ENCODE measurements at regions not wholly inside any gene's neighbourhood (a gene's known extent, or its start where the extent isn't known, plus 50 kb on each side); places are given as distances from the start of the nearest gene placed in this dataset.
A peak's percentile ranks its signal among the peaks of the same experiment; 100 is the strongest.

GRCh38 chr4:159764343-159764952, 661.6 kb downstream of the RAPGEF2 start:
- DNase-seq (ENCODE audit: low read depth in 1 of 2, low spot score in 2 of 2) (peak; percentile 9 to 48), FAIRE-seq (peak; percentile 48)
- TF ChIP-seq CTCF (IDR thresholded peaks at IDR 0.05; ENCODE audit: control extremely low read depth in 1 of 3, insufficient read depth in 1 of 3, low read depth in 1 of 3, low read length in 3 of 3) (peak in 2 of 3 experiments; percentile 50 to 57; a peak in 3 of 4 replicates), CHD2 (IDR thresholded peaks at IDR 0.05; ENCODE audit: low read length) (no peak), CEBPB (IDR thresholded peaks at IDR 0.05; ENCODE audit: low read depth, low read length) (no peak), JUN (IDR thresholded peaks at IDR 0.05; ENCODE audit: low read depth, low read length) (no peak), MAFK (IDR thresholded peaks at IDR 0.05; ENCODE audit: low read depth, low read length) (no peak), HDAC6 (IDR thresholded peaks at IDR 0.05; ENCODE audit: low read depth, low read length) (no peak), RAD21 (IDR thresholded peaks at IDR 0.05 in 1 of 2, conservative IDR thresholded peaks at IDR 0.05 in 1 of 2; ENCODE audit: low read depth in 2 of 2, low read length in 2 of 2) (peak; percentile 70 to 81), SP4 (IDR thresholded peaks at IDR 0.05; ENCODE audit: low read length) (no peak), ATF3 (IDR thresholded peaks at IDR 0.05; ENCODE audit: insufficient read depth, low read depth, low read length) (no peak)
- TF ChIP-seq, protein P1, sequence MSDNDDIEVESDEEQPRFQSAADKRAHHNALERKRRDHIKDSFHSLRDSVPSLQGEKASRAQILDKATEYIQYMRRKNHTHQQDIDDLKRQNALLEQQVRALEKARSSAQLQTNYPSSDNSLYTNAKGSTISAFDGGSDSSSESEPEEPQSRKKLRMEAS (IDR thresholded peaks at IDR 0.05) = no peak

More at GRCh38 chr4:159764343-159764952, 661.6 kb downstream of the RAPGEF2 start:
- Histone ChIP-seq H3K36me3 (ENCODE audit: control insufficient read depth in 2 of 4, insufficient read depth in 4 of 4, low read length in 3 of 4) (no peaks in the 10 kb centered on the region), H2BK5ac (ENCODE audit: low read depth, low read length) (no peak overlapping the region), H3K79me1 (ENCODE audit: low read depth, low read length) (no peaks in the 10 kb centered on the region), H4K91ac (replicated peaks; ENCODE audit: insufficient read length, low read length) (no peak overlapping the region), H3K9me3 (ENCODE audit: insufficient read depth in 2 of 2, low read depth in 1 of 2, low read length in 1 of 2) (no peaks in the 10 kb centered on the region), H3K23me2 (ENCODE audit: low read depth, low read length) (no peaks in the 10 kb centered on the region), H3K14ac (ENCODE audit: insufficient read length) (no peak overlapping the region), H3K27me3 (replicated peaks in 1 of 4; ENCODE audit: control insufficient read depth in 3 of 4, extremely low read depth in 1 of 4, insufficient read depth in 3 of 4, low read length in 3 of 4) (no peaks in the 10 kb centered on the region), H2BK120ac (replicated peaks; ENCODE audit: low read depth, low read length) (no peak overlapping the region), H3K4ac (replicated peaks; ENCODE audit: insufficient read length, low read depth, low read length) (no peak overlapping the region), H3K9ac (replicated peaks in 1 of 4; ENCODE audit: extremely low read depth in 1 of 4, low read depth in 3 of 4, low read length in 3 of 4) (no peak overlapping the region; a peak in 1 of 7 replicates), H2BK20ac (ENCODE audit: low read length) (no peak overlapping the region), H2BK15ac (ENCODE audit: low read length) (no peak overlapping the region), H4K20me1 (replicated peaks in 1 of 2; ENCODE audit: control insufficient read depth in 1 of 2, insufficient read depth in 2 of 2, low read length in 2 of 2) (no peaks in the 10 kb centered on the region), H3K79me2 (ENCODE audit: control insufficient read depth in 1 of 2, insufficient read depth in 2 of 2, low read length in 2 of 2) (no peaks in the 10 kb centered on the region), H3K23ac (ENCODE audit: insufficient read length) (no peak overlapping the region), H3K18ac (ENCODE audit: extremely low read depth, low read length) (no peak overlapping the region), H4K5ac (ENCODE audit: insufficient read length, low read depth, low read length) (no peak overlapping the region), H2AK5ac (ENCODE audit: low read depth, low read length) (no peak overlapping the region), H3K4me3 (ENCODE audit: extremely low read depth in 1 of 4, insufficient read depth in 2 of 4, low read depth in 3 of 4, low read length in 4 of 4) (no peak overlapping the region), H3K27ac (ENCODE audit: low read depth, low read length) (no peak overlapping the region), H3K56ac (replicated peaks; ENCODE audit: insufficient read length, low read depth, low read length) (no peak overlapping the region), H3K4me2 (ENCODE audit: insufficient read depth in 1 of 2, low read depth in 2 of 2, low read length in 2 of 2) (no peak overlapping the region), H4K8ac (ENCODE audit: extremely low read depth, insufficient read depth, low read length) (no peak overlapping the region), H3K4me1 (replicated peaks in 1 of 4; ENCODE audit: control insufficient read depth in 3 of 4, insufficient read depth in 4 of 4, low read length in 3 of 4) (no peaks in the 10 kb centered on the region), H2AFZ (ENCODE audit: low read length) (no peak overlapping the region; the same call in 1 of the 2 replicates), H2BK12ac (ENCODE audit: low read depth, low read length) (no peak overlapping the region)
- CTCF ChIA-PET (ENCODE audit: partially characterized antibody) = interaction anchor here (0.6 to 3.2 kb wide), 23 partner anchors 8 to 437 kb away, joined by 3 to 12 read pairs (median 3); no protein-coding TSS in a partner anchor
- 60% methylated on average over 5 of the region's 5 CpGs; no CpG with 5 or more reads in 1 of the 2 experiments for WGBS, 2 experiments (ENCODE audit: extremely low coverage in 1 of 2, insufficient coverage in 1 of 2, insufficient read length in 1 of 2, insufficient replicate concordance in 2 of 2, low coverage in 1 of 2, low lambda C conversion rate in 2 of 2, missing lambda C conversion rate in 1 of 2)
- POLR2A ChIA-PET (ENCODE audit: partially characterized antibody) = no interaction called here

Data from H1 (cell line).